Subcutaneous abdominal adipose tissue (tissue), 5 donors: ENCODE measurements at regions not wholly inside any gene's neighbourhood (a gene's known extent, or its start where the extent isn't known, plus 50 kb on each side); places are given as distances from the start of the nearest gene placed in this dataset.

Source experiments
- H3K27ac ChIP-seq: one replicate; pipeline ENCODE4 v1.7.0; 2013; ENCODE audit warnings: low read depth, mild to moderate bottlenecking, inconsistent platforms, low read length, moderate library complexity
- H3K27me3 ChIP-seq, 5 donors: one replicate each; pipeline ENCODE4 v1.7.0; 2013; ENCODE audit warnings: low read length in 5 of 5, inconsistent platforms in 1 of 5; ENCODE audit not compliant: control insufficient read depth in 5 of 5, insufficient read depth in 4 of 5
- H3K36me3 ChIP-seq, 5 donors: one replicate each; pipeline ENCODE4 v1.7.0; 2013; ENCODE audit warnings: low read length in 5 of 5; ENCODE audit not compliant: control insufficient read depth in 5 of 5, insufficient read depth in 5 of 5
- H3K4me1 ChIP-seq, 5 donors: one replicate each; pipeline ENCODE4 v1.7.0; 2013; ENCODE audit warnings: low read length in 5 of 5, mild to moderate bottlenecking in 3 of 5, moderate library complexity in 1 of 5; ENCODE audit not compliant: control insufficient read depth in 5 of 5, insufficient read depth in 5 of 5
- H3K4me3 ChIP-seq, 5 donors: one replicate each; pipeline ENCODE4 v1.7.0; 2013; ENCODE audit warnings: low read length in 5 of 5, low read depth in 1 of 5
- H3K9ac ChIP-seq, 5 donors: one replicate each; pipeline ENCODE4 v1.7.0; 2013; ENCODE audit warnings: low read length in 5 of 5, mild to moderate bottlenecking in 4 of 5, moderate library complexity in 3 of 5
- H3K9me3 ChIP-seq, 5 donors: one replicate each; pipeline ENCODE4 v1.7.0; 2013; ENCODE audit warnings: low read length in 5 of 5; ENCODE audit not compliant: control insufficient read depth in 5 of 5
- donor health status: healthy.
- donor health status: healthy.
- donor health status: healthy.
- donor health status: healthy.
- donor health status: healthy.

- H3K9ac ChIP-seq: no peak overlapping the region
- H3K4me3 ChIP-seq: no peak overlapping the region
- no peaks in the 10 kb centered on the region for H3K4me1 ChIP-seq
- no peak overlapping the region for H3K27ac ChIP-seq
- peaks cover 0 to 5% (median 0%) of the 10 kb centered on the region in 5 donors for H3K27me3 ChIP-seq
- no peaks in the 10 kb centered on the region for H3K9me3 ChIP-seq
- no peaks in the 10 kb centered on the region for H3K36me3 ChIP-seq
These were observed 402.6 kb downstream of the FUT8 start for GRCh38 chr14:65815127-65815526.

GRCh38 chr14:65817011-65817410 is 404.5 kb downstream of the FUT8 start:
- peaks cover 0 to 5% (median 3%) of the 10 kb centered on the region in 5 donors for H3K27me3 ChIP-seq
- no peak overlapping the region for H3K4me3 ChIP-seq
- H3K9me3 ChIP-seq: no peaks in the 10 kb centered on the region

GRCh38 chr14:65819569-65819968 is 407.0 kb downstream of the FUT8 start:
- Histone ChIP-seq H3K4me1 (no peaks in the 10 kb centered on the region), H3K4me3 (no peak overlapping the region), H3K9me3 (no peaks in the 10 kb centered on the region), H3K9ac (no peak overlapping the region), H3K27ac (no peak overlapping the region), H3K27me3 (peaks cover 0 to 5% (median 3%) of the 10 kb centered on the region in 5 donors), H3K36me3 (no peaks in the 10 kb centered on the region)

More at GRCh38 chr14:65817011-65817410, 404.5 kb downstream of the FUT8 start:
- H3K36me3 ChIP-seq: no peaks in the 10 kb centered on the region
- no peak overlapping the region for H3K27ac ChIP-seq
- H3K9ac ChIP-seq: no peak overlapping the region
- no peaks in the 10 kb centered on the region for H3K4me1 ChIP-seq

DNA sequence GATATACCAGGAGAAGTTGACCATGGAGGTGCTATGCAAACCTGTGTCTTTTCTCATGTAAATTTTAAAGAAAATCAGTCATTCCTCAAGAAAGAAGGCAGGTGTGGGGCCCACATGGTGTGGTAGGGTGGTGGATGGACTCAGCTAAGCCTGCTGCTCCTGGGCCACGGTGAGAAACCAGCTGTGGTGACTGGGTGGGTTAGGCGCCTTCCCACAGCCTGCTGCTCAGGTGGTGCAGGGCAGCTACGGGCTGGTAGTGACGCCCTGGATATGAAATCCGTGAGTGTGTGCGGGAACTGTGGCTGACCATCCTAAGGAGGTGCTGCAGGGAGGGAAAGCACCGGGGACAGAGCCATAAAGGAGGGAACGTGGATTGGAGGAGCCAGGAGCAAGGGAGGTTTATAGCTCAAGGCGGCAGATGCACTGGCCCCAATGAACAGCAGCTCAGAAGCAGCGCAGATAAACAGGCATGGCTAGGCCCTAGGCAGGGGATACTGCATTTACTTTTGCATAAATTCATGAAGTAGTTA is 408.8 kb downstream of the FUT8 start:
- H3K4me1 ChIP-seq: no peaks in the 10 kb centered on the region
- no peak overlapping the region for H3K27ac ChIP-seq
- H3K27me3 ChIP-seq: peaks cover 0 to 5% (median 3%) of the 10 kb centered on the region in 5 donors
- no peak overlapping the region for H3K4me3 ChIP-seq
- H3K9me3 ChIP-seq: no peaks in the 10 kb centered on the region
- no peak overlapping the region for H3K9ac ChIP-seq
- no peaks in the 10 kb centered on the region for H3K36me3 ChIP-seq

- no peaks in the 10 kb centered on the region for H3K4me1 ChIP-seq
- no peaks in the 10 kb centered on the region for H3K36me3 ChIP-seq
- no peak overlapping the region for H3K4me3 ChIP-seq
- no peak overlapping the region for H3K27ac ChIP-seq
- peaks cover 0 to 16% (median 9%) of the 10 kb centered on the region in 5 donors for H3K27me3 ChIP-seq
- no peak overlapping the region for H3K9ac ChIP-seq
- no peaks in the 10 kb centered on the region for H3K9me3 ChIP-seq
These were observed 411.9 kb downstream of the FUT8 start for GRCh38 chr14:65824285-65824977.

DNA sequence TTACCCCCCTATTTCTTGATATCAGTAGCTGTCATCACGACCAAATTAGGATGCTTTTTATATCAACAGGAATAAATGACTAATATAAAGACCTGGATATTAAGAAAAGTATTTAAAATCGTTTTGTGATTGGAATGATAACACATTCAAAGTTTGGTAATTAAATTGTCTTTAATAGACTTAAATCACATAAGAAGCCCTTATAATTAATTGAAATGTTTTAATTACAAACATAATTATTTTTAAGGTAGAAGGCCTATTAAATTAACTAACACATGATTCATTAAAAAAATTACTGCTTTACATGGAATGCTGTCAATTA is 412.4 kb downstream of the FUT8 start:
- Histone ChIP-seq H3K9ac (no peak overlapping the region), H3K27ac (no peak overlapping the region), H3K4me3 (no peak overlapping the region), H3K4me1 (no peaks in the 10 kb centered on the region), H3K27me3 (peaks cover 0 to 16% (median 9%) of the 10 kb centered on the region in 5 donors), H3K36me3 (no peaks in the 10 kb centered on the region), H3K9me3 (no peaks in the 10 kb centered on the region)

GRCh38 chr14:65826946-65827345 is 414.4 kb downstream of the FUT8 start:
- Histone ChIP-seq H3K9me3 (no peaks in the 10 kb centered on the region), H3K4me1 (no peaks in the 10 kb centered on the region), H3K27ac (no peak overlapping the region), H3K9ac (no peak overlapping the region), H3K27me3 (peaks cover 0 to 14% (median 9%) of the 10 kb centered on the region in 5 donors), H3K36me3 (no peaks in the 10 kb centered on the region), H3K4me3 (no peak overlapping the region)

GRCh38 chr14:65827520-65827919 is 415.0 kb downstream of the FUT8 start:
- peaks cover 0 to 14% (median 9%) of the 10 kb centered on the region in 5 donors for H3K27me3 ChIP-seq
- no peak overlapping the region for H3K9ac ChIP-seq
- no peak overlapping the region for H3K27ac ChIP-seq
- peaks cover 0 to 3% (median 3%) of the 10 kb centered on the region in 5 donors for H3K4me1 ChIP-seq
- no peaks in the 10 kb centered on the region for H3K9me3 ChIP-seq
- no peaks in the 10 kb centered on the region for H3K36me3 ChIP-seq
- H3K4me3 ChIP-seq: no peak overlapping the region

DNA sequence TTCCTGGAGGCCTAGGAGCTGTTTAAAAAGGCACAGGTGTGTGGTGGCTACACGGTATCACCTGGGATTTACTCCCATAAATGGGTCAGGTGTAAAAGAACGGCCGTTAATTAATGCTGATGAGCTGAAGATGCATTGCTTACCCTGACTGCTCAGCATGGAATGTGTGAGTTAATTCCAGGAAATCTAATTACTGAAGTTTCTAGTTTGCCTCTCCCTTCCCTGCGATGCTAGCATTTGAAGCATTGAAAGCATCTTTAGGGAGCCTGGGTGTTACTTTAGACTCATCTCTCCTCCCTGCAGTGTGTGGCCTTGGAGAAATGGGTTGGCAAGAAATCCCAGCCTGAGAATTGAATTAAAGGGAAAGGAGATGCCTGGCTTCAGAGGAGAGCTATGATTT is 415.9 kb downstream of the FUT8 start:
- no peaks in the 10 kb centered on the region for H3K9me3 ChIP-seq
- no peak overlapping the region for H3K4me3 ChIP-seq

GRCh38 chr14:65832431-65833266 is 420.1 kb downstream of the FUT8 start:
- Histone ChIP-seq H3K27me3 (peaks cover 0 to 8% (median 4%) of the 10 kb centered on the region in 5 donors), H3K4me3 (no peak overlapping the region), H3K27ac (no peak overlapping the region), H3K9me3 (no peaks in the 10 kb centered on the region), H3K4me1 (peaks cover 3 to 16% (median 14%) of the 10 kb centered on the region in 5 donors), H3K9ac (no peak overlapping the region), H3K36me3 (no peaks in the 10 kb centered on the region)

More for the DNA sequence above, 415.9 kb downstream of the FUT8 start:
- no peak overlapping the region for H3K9ac ChIP-seq
- H3K27ac ChIP-seq: no peak overlapping the region
- H3K27me3 ChIP-seq: peaks cover 0 to 14% (median 9%) of the 10 kb centered on the region in 5 donors
- no peaks in the 10 kb centered on the region for H3K36me3 ChIP-seq
- H3K4me1 ChIP-seq: peaks cover 3 to 11% (median 11%) of the 10 kb centered on the region in 5 donors
